AG09309 (cell line): ENCODE measurements at regions not wholly inside any gene's neighbourhood (a gene's known extent, or its start where the extent isn't known, plus 50 kb on each side); places are given as distances from the start of the nearest gene placed in this dataset.
"Not testable (repeated sequence)": the region's sequence is repeated elsewhere in the genome, so short reads cannot be mapped to it uniquely, and the experiment has no call there.

Source experiments
- DNase-seq: peaks from one replicate; pipeline ENCODE4 v3.0.0-alpha.2; 2010; ENCODE audit warnings: low read depth
- H3K4me3 ChIP-seq: 2 replicates; pipeline ENCODE4 v1.5.1; 2011; ENCODE audit warnings: mild to moderate bottlenecking, low read depth, low read length, moderate library complexity; ENCODE audit not compliant: control insufficient read depth
- TF ChIP-seq, protein P1 (sequence below): IDR thresholded peaks from 2 replicates; pipeline ENCODE4 v1.5.1; 2011; ENCODE audit warnings: mild to moderate bottlenecking, low read depth, low read length, inconsistent platforms; ENCODE audit not compliant: insufficient read depth, control insufficient read depth; ENCODE audit errors: missing control alignments

DNA sequence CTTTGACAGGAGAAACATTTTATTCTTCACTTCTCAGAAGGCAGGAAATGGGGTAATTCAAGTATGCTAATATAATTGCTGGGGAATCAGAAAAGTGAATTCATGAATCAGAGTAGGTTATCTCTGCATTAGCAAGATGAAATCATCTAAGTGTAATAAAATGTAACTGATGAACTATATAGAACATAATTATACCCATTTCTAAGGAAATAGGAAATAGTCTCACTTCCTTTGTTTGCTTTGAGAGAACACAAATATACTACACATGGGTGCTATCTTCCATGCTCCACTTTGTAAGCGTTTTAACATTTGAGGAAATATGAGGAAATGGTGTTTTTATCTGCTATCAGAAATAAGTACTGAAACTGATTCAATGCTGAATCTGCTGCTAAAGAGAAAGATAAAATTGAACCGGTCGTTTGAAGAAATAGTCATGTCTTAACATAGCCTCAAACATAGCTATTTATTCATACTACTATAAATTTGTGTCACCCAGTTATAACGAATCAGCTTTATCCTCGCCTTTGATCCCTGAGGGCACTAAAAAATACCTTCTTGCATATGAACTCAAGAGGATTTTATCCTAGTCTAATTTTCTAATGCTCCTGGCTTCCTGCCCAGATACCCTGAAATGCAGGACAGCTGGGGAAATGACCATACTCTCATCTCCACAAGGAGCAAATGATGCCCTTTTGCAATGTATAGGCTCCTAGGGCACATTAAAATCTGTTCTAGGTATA is 696.0 kb downstream of the C12orf50 start:
- DNase-seq = no peak
- no peak overlapping the region for H3K4me3 ChIP-seq
- TF ChIP-seq, protein P1, sequence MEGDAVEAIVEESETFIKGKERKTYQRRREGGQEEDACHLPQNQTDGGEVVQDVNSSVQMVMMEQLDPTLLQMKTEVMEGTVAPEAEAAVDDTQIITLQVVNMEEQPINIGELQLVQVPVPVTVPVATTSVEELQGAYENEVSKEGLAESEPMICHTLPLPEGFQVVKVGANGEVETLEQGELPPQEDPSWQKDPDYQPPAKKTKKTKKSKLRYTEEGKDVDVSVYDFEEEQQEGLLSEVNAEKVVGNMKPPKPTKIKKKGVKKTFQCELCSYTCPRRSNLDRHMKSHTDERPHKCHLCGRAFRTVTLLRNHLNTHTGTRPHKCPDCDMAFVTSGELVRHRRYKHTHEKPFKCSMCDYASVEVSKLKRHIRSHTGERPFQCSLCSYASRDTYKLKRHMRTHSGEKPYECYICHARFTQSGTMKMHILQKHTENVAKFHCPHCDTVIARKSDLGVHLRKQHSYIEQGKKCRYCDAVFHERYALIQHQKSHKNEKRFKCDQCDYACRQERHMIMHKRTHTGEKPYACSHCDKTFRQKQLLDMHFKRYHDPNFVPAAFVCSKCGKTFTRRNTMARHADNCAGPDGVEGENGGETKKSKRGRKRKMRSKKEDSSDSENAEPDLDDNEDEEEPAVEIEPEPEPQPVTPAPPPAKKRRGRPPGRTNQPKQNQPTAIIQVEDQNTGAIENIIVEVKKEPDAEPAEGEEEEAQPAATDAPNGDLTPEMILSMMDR = no peak

DNA sequence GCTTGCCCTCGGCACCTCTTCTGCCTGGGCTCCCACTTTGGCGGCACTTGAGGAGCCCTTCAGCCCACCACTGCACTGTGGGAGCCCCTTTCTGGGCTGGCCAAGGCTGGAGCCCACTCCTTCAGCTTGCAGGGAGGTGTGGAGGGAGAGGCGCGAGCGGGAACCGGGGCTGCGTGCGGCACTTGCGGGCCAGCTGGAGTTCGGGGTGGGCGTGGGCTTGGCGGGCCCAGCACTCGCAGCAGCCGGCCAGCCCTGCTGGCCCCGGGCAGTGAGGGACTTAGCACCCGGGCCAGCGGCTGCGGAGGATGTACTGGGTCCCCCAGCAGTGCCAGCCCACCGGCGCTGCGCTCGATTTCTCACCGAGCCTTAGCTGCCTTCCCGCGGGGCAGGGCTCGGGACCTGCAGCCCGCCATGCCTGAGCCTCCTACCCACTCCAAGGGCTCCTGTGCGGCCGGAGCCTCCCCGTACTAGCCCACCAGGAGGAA is 699.1 kb downstream of the C12orf50 start:
- H3K4me3 ChIP-seq, DNase-seq: not testable (repeated sequence)

DNA sequence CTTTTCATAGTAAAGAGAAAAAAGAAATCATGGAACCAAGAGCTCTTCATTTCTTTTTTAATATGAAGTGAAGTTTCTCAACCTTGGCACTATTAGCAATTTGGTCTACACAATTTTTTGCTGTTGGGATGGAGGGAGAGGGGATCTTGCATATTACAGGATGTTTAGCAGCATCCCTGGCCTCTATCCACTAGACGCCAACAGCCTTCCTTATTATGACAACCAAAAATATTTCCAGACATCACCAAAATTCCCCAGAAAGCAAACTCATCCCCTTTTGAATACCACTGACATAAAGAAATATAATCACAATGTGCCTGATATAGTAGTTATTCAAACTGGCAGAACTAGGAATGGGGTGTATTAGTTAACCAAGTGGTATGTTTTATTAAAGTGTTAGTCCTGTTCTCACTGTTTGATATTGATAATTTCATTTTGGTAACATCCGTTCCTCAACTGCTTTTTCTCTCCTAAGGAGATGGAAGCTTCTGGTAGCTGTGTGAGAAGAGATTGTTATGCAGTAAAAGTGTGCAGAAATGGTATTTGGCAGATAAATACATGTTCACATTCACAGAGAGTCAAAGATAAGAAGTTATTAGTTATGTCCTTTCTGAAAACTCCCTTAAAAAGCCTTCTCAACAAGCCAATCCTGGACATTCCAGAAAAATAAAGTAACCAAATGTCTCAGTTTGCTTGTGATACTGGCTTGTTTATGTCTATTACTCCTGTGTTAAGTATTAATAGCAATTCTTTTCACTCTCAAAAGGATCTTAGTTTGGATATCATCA is 699.9 kb downstream of the C12orf50 start:
- DNase-seq = no peak
- H3K4me3 ChIP-seq = no peak overlapping the region
- TF ChIP-seq, protein P1 = no peak

DNA sequence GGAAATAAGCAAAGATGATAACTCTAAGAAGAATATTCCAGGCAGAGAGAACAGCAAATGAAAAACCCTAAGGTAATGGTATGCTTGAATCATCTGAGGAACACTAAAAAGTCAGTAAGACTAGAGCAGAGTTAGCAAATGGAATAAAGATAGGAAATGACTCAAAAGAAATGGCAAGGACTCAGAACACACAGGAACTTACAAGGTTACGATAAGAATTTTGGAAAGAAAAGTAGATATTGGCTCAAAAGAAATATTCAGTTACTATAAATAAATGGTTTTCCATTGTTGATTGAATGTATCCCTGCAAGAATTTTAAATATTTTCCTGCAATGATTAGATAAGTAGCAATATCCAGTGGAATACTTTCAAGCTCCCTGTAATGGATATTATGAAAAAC is 705.8 kb downstream of the C12orf50 start:
- DNase-seq = no peak
- TF ChIP-seq, protein P1 = no peak
- H3K4me3 ChIP-seq = no peak overlapping the region

DNA sequence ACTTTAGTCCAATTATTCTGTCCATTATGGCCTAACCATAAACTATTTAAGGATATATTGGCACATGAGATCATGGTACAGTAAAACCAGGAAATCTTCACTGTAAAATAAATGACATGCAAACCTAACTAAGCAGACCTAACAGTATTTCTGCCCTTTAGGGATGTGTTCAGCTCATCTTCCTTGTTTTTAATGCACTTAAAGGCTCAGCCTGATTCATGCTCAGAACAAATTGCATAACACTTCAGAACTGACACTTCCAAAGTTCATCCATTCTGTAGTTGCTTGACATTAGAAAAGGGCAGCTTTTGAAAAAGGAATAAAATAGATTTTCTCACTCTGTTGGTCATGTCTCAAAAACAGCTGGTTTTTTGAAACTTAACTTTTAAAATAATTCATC is 708.5 kb downstream of the C12orf50 start:
- TF ChIP-seq, protein P1 = no peak
- H3K4me3 ChIP-seq = no peak overlapping the region
- no peak for DNase-seq

DNA sequence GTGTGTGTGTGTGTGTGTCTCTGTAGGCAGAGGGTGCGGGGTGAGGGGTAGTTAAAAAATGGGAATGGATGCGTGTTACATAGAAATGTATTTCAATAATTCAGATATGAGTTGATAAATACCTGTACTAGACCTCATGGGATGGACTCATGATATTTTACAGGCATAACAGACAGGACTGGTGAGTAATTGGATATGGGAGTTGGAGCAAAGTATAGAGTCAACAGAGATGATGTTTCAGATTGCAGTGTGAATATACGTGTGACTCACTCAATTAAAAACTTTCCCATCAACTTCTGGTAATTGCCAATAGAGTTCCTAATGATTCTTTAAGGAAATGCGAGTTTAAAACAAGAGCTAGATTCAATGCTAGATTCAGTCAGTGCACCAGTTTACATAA is 711.9 kb downstream of the C12orf50 start:
- TF ChIP-seq, protein P1 = no peak
- no peak overlapping the region for H3K4me3 ChIP-seq

DNA sequence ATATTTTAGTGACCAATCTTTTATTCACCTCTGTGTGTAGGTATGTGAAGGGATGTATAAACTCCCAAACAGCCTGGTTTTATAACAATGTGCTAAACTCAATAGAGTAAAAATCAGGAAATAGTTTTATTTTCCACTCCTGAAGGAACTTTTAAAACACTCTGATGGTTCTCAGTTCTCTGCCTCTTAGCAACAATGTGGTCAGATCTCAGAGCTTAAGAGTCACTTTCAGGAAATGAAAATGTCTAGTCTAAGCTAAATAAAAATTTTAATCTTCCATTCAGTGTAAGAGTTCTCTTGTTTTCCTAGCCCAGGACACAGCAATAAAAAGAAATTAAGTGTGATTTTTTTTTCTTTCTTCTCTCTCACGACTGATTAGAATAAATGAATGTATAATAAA is 718.0 kb downstream of the C12orf50 start:
- no peak for DNase-seq
- TF ChIP-seq, protein P1 = no peak
- H3K4me3 ChIP-seq = no peak overlapping the region

More for the DNA sequence above, 711.9 kb downstream of the C12orf50 start:
- DNase-seq = no peak
